ENCODE measurements at regions not wholly inside any gene's neighbourhood (a gene's known extent, or its start where the extent isn't known, plus 50 kb on each side); places are given as distances from the start of the nearest gene placed in this dataset.
"Not testable (repeated sequence)": the region's sequence is repeated elsewhere in the genome, so short reads cannot be mapped to it uniquely, and the experiment has no call there.

- 77% methylated on average over 5 of the region's 5 CpGs for WGBS
- DNase-seq (ENCODE audit: extremely low spot score) = no peak
- H3K27ac ChIP-seq (ENCODE audit: low read depth) = no peak overlapping the region
- no peaks in the 10 kb centered on the region for H3K4me1 ChIP-seq (ENCODE audit: insufficient read depth)
- no peaks in the 10 kb centered on the region for H3K36me3 ChIP-seq (ENCODE audit: insufficient read depth)
- no peak overlapping the region for H3K4me3 ChIP-seq (ENCODE audit: low read depth, low read length)
These were observed 75.9 kb upstream of the NUP50 start for GRCh38 chr22:45087802-45088201.

DNA sequence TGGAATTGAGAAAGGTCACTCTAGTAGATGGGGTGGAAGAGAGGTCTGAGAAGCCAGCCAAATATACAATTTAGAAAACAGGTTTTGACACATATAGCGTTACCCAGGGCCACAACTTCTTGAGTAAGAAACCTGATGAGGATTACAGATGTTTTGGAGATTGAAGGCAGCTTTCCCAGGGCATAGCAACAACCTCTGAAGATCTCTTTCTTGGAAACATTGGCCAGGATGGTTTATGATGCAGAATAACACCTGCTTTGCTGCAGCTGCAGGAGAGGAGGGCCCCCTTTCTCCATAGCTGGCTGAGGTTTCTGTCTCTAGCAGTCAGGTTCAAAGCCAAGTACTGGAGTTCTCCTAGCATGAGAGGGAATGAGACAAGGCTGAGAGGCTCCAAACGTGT lies 75.1 kb upstream of the NUP50 start:
- no peak for DNase-seq (ENCODE audit: extremely low spot score)
- Histone ChIP-seq H3K36me3 (ENCODE audit: insufficient read depth) (no peaks in the 10 kb centered on the region), H3K27ac (ENCODE audit: low read depth) (no peak overlapping the region), H3K4me3 (ENCODE audit: low read depth, low read length) (no peak overlapping the region), H3K4me1 (ENCODE audit: insufficient read depth) (no peaks in the 10 kb centered on the region)
- 61% methylated on average over 2 of the region's 2 CpGs for WGBS

GRCh38 chr22:45090497-45090910 lies 73.2 kb upstream of the NUP50 start:
- WGBS = 10% methylated on average over 10 of the region's 10 CpGs
- Histone ChIP-seq H3K36me3 (ENCODE audit: insufficient read depth) (no peaks in the 10 kb centered on the region), H3K27ac (ENCODE audit: low read depth) (no peak overlapping the region), H3K4me3 (ENCODE audit: low read depth, low read length) (no peak overlapping the region), H3K4me1 (ENCODE audit: insufficient read depth) (no peaks in the 10 kb centered on the region)
- DNase-seq (ENCODE audit: extremely low spot score) = no peak

DNA sequence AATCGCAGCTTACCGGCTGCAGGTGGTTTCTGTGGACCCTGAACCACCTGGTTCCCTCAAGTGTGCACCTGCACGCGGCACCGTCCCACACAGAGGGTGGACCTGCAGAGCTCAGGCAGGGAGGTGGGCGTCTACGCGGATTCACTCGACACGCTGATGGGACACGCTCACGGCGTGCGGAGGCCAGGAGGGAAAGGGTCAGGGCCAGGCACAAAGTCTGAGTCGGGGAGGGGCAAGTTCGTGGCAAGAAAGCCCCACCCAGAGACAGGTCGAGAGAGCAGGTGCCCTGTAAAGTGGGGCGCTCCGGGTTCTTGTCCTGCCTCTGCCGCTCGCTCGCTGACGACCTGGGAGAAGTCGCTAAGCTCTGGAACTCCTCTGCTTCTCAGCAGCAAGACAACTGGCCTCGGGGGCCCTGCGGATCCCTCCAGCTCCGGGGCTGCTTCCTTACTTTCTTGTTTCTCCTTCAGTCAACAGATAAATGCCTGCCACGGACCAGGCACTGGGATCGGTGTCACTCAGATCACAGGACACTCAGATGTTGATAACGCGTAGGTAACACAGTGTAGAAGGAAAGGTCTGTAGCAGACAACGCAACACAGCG lies 72.4 kb upstream of the NUP50 start:
- WGBS = 74% methylated on average over 33 of the region's 33 CpGs

GRCh38 chr22:45091875-45092274 lies 71.8 kb upstream of the NUP50 start:
- not testable (repeated sequence) for H3K36me3 ChIP-seq (ENCODE audit: insufficient read depth); DNase-seq (ENCODE audit: extremely low spot score); H3K4me1 ChIP-seq (ENCODE audit: insufficient read depth); H3K27ac ChIP-seq (ENCODE audit: low read depth); H3K4me3 ChIP-seq (ENCODE audit: low read depth, low read length)
- 88% methylated on average over 20 of the region's 20 CpGs for WGBS

More for the DNA sequence above, 72.4 kb upstream of the NUP50 start:
- no peaks in the 10 kb centered on the region for H3K36me3 ChIP-seq (ENCODE audit: insufficient read depth)
- H3K4me3 ChIP-seq (ENCODE audit: low read depth, low read length) = no peak overlapping the region
- H3K27ac ChIP-seq (ENCODE audit: low read depth) = no peak overlapping the region
- no peak for DNase-seq (ENCODE audit: extremely low spot score)
- H3K4me1 ChIP-seq (ENCODE audit: insufficient read depth) = no peaks in the 10 kb centered on the region

- Histone ChIP-seq H3K36me3 (ENCODE audit: insufficient read depth) (no peaks in the 10 kb centered on the region), H3K27ac (ENCODE audit: low read depth) (no peak overlapping the region), H3K4me3 (ENCODE audit: low read depth, low read length) (no peak overlapping the region), H3K4me1 (ENCODE audit: insufficient read depth) (no peaks in the 10 kb centered on the region)
- DNase-seq (ENCODE audit: extremely low spot score) = no peak
- 95% methylated on average over 4 of the region's 4 CpGs for WGBS
These were observed 71.1 kb upstream of the NUP50 start for GRCh38 chr22:45092644-45093043.

DNA sequence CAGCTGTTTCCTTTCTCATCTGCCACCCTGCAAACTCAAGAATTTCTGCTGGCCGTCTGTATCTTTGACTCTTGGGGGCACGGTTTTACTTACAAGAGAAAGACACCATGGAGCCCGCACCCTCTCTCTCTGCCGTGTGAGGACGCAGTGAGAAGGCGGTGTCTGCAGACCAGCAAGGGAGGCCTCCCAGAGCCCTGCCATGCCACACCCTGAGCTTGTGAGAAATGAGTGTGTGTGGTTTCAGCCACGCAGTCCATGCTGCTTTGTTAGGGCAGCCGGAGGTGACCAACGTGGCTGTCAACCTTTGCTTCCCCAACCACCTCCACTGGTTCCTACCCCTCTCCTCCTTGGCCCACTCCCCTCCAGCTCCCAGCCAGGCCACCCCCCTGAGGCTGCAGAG lies 70.1 kb upstream of the NUP50 start:
- no peak for DNase-seq (ENCODE audit: extremely low spot score)
- Histone ChIP-seq H3K4me1 (ENCODE audit: insufficient read depth) (no peaks in the 10 kb centered on the region), H3K27ac (ENCODE audit: low read depth) (no peak overlapping the region), H3K4me3 (ENCODE audit: low read depth, low read length) (no peak overlapping the region), H3K36me3 (ENCODE audit: insufficient read depth) (no peaks in the 10 kb centered on the region)
- WGBS = 49% methylated on average over 9 of the region's 9 CpGs

- Histone ChIP-seq H3K4me3 (ENCODE audit: low read depth, low read length) (no peak overlapping the region), H3K36me3 (ENCODE audit: insufficient read depth) (no peaks in the 10 kb centered on the region), H3K27ac (ENCODE audit: low read depth) (no peak overlapping the region), H3K4me1 (ENCODE audit: insufficient read depth) (no peaks in the 10 kb centered on the region)
- WGBS = 73% methylated on average over 18 of the region's 18 CpGs
- DNase-seq (ENCODE audit: extremely low spot score) = no peak
These were observed 69.5 kb upstream of the NUP50 start for GRCh38 chr22:45094081-45094720.

- Histone ChIP-seq H3K27ac (ENCODE audit: low read depth) (no peak overlapping the region), H3K4me3 (ENCODE audit: low read depth, low read length) (no peak overlapping the region), H3K36me3 (ENCODE audit: insufficient read depth) (no peaks in the 10 kb centered on the region), H3K4me1 (ENCODE audit: insufficient read depth) (no peaks in the 10 kb centered on the region)
- WGBS = 74% methylated on average over 9 of the region's 9 CpGs
- no peak for DNase-seq (ENCODE audit: extremely low spot score)
These were observed 68.9 kb upstream of the NUP50 start for GRCh38 chr22:45094825-45095224.

- no peak overlapping the region for H3K4me3 ChIP-seq (ENCODE audit: low read depth, low read length)
- H3K4me1 ChIP-seq (ENCODE audit: insufficient read depth) = no peaks in the 10 kb centered on the region
- no peak overlapping the region for H3K27ac ChIP-seq (ENCODE audit: low read depth)
- no peaks in the 10 kb centered on the region for H3K36me3 ChIP-seq (ENCODE audit: insufficient read depth)
- DNase-seq (ENCODE audit: extremely low spot score) = peak; percentile 33
- WGBS = 25% methylated on average over 7 of the region's 7 CpGs
These were observed 67.3 kb upstream of the NUP50 start for GRCh38 chr22:45096256-45096907.

- WGBS = 84% methylated on average over 3 of the region's 3 CpGs
- H3K4me1 ChIP-seq (ENCODE audit: insufficient read depth) = no peaks in the 10 kb centered on the region
- no peaks in the 10 kb centered on the region for H3K36me3 ChIP-seq (ENCODE audit: insufficient read depth)
- DNase-seq (ENCODE audit: extremely low spot score) = no peak
- H3K4me3 ChIP-seq (ENCODE audit: low read depth, low read length) = no peak overlapping the region
- H3K27ac ChIP-seq (ENCODE audit: low read depth) = no peak overlapping the region
These were observed 66.7 kb upstream of the NUP50 start for GRCh38 chr22:45097061-45097460.

GRCh38 chr22:45098056-45098455 lies 65.7 kb upstream of the NUP50 start:
- 91% methylated on average over 8 of the region's 8 CpGs for WGBS
- DNase-seq (ENCODE audit: extremely low spot score) = no peak
- Histone ChIP-seq H3K4me3 (ENCODE audit: low read depth, low read length) (no peak overlapping the region), H3K36me3 (ENCODE audit: insufficient read depth) (no peaks in the 10 kb centered on the region), H3K4me1 (ENCODE audit: insufficient read depth) (no peaks in the 10 kb centered on the region), H3K27ac (ENCODE audit: low read depth) (no peak overlapping the region)

GRCh38 chr22:45099961-45100360 lies 63.8 kb upstream of the NUP50 start:
- Histone ChIP-seq H3K4me1 (ENCODE audit: insufficient read depth) (no peaks in the 10 kb centered on the region), H3K4me3 (ENCODE audit: low read depth, low read length) (no peak overlapping the region), H3K36me3 (ENCODE audit: insufficient read depth) (no peaks in the 10 kb centered on the region), H3K27ac (ENCODE audit: low read depth) (no peak overlapping the region)
- no peak for DNase-seq (ENCODE audit: extremely low spot score)
- 81% methylated on average over 9 of the region's 9 CpGs for WGBS

- WGBS = 37% methylated on average over 18 of the region's 18 CpGs
- H3K4me1 ChIP-seq (ENCODE audit: insufficient read depth) = no peaks in the 10 kb centered on the region
- no peak overlapping the region for H3K4me3 ChIP-seq (ENCODE audit: low read depth, low read length)
- H3K27ac ChIP-seq (ENCODE audit: low read depth) = no peak overlapping the region
- no peaks in the 10 kb centered on the region for H3K36me3 ChIP-seq (ENCODE audit: insufficient read depth)
- DNase-seq (ENCODE audit: extremely low spot score) = no peak
These were observed 62.1 kb upstream of the NUP50 start for GRCh38 chr22:45101515-45102227.
